ENCODE measurements at regions not wholly inside any gene's neighbourhood (a gene's known extent, or its start where the extent isn't known, plus 50 kb on each side); places are given as distances from the start of the nearest gene placed in this dataset.
"Not testable (repeated sequence)": the region's sequence is repeated elsewhere in the genome, so short reads cannot be mapped to it uniquely, and the experiment has no call there.

DNA sequence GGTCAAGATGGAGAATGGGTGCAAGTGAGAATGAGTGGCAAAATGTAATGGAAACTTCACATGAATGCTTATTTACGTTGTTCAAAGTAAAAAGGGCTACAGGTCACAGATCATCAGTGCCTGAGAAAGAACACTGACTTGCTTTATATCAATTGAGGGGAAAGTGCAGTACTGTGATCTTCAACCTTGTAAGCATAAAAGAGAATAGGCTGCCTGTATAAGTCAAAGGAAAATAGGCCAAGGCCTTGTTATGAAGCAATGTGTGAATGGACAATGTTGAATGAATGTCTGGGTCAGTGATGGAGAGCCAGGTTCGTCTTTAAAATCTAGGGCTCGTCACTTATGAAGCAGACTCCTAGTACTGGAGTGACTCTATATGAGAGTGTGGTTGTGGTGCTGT, 158.6 kb upstream of the NT5E start:
- ChIA-PET CTCF (no interaction called here), POLR2A (ENCODE audit: low non-redundant PET) (no interaction called here)
- no peak for DNase-seq (ENCODE audit: low spot score)
- no peak overlapping the region for H3K27ac ChIP-seq
- TF ChIP-seq, protein P1, sequence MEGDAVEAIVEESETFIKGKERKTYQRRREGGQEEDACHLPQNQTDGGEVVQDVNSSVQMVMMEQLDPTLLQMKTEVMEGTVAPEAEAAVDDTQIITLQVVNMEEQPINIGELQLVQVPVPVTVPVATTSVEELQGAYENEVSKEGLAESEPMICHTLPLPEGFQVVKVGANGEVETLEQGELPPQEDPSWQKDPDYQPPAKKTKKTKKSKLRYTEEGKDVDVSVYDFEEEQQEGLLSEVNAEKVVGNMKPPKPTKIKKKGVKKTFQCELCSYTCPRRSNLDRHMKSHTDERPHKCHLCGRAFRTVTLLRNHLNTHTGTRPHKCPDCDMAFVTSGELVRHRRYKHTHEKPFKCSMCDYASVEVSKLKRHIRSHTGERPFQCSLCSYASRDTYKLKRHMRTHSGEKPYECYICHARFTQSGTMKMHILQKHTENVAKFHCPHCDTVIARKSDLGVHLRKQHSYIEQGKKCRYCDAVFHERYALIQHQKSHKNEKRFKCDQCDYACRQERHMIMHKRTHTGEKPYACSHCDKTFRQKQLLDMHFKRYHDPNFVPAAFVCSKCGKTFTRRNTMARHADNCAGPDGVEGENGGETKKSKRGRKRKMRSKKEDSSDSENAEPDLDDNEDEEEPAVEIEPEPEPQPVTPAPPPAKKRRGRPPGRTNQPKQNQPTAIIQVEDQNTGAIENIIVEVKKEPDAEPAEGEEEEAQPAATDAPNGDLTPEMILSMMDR (conservative IDR thresholded peaks at IDR 0.05; ENCODE audit: low read depth), result no peak

DNA sequence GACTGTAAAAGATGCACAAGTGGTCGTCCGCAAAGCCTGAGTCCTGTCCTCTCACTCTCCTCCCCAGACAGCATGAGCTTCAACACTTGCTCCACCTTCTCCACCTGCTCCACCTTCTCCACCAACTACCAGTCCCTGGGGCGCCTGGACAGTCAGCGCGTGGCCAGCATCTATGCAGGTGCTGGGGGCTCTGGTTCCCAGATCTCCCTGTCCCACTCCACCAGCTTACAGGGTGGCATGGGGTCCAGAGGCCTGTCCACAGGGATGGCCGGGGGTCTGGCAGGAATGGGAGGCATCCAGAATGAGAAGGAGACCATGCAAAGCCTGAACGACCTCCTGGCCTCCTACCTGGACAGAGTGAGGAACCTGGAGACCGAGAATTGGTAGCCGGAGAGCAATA, 162.2 kb upstream of the NT5E start:
- ChIA-PET POLR2A (ENCODE audit: low non-redundant PET) (no interaction called here), CTCF (interaction anchor here (0.7 kb wide), 1 partner anchor 274 kb away, joined by 3 read pairs; no protein-coding TSS in a partner anchor)
- no peak overlapping the region for H3K27ac ChIP-seq
- DNase-seq (ENCODE audit: low spot score), result no peak
- TF ChIP-seq, protein P1 (conservative IDR thresholded peaks at IDR 0.05; ENCODE audit: low read depth), result no peak

DNA sequence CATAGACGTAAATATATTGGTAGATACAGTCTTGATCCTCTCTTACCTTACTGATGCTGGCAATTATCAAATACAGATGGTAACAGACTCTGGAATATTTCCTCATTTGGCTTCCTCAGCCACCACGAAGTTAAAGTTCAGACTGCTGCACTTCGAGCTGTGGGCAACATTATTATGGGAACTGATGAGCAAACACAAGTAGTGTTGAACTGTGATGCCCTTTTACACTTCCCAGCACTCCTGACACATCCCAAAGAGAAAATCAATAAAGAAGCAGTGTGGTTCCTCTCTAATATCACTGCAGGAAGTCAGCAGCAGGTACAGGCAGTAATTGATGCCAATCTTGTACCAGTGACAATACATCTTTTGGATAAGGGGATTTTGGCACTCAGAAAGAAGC, 162.7 kb upstream of the NT5E start:
- TF ChIP-seq, protein P1 (conservative IDR thresholded peaks at IDR 0.05; ENCODE audit: low read depth), result no peak
- CTCF ChIA-PET, result interaction anchor here (0.7 kb wide), 1 partner anchor 274 kb away, joined by 3 read pairs; no protein-coding TSS in a partner anchor

DNA sequence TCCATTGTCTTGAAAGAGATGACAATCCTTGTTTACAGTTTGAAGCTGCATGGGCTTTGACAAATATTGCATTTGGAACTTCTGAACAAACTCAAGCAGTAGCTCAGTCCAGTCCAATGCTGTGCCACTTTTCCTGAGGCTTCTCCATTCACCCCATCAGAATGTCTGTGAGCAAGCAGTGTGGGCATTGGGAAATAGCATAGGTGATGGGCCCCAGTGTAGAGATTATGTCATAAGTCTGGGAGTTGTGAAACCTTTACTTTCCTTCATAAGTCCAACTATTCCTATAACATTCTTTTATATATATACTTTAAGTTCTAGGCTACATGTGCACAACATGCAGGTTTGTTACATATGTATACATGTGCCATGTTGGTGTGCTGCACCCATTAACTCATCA, 163.4 kb upstream of the NT5E start:
- H3K27ac ChIP-seq; POLR2A ChIA-PET (ENCODE audit: low non-redundant PET); CTCF ChIA-PET; DNase-seq (ENCODE audit: low spot score): not testable (repeated sequence)

More for the DNA sequence above, 162.7 kb upstream of the NT5E start:
- no peak overlapping the region for H3K27ac ChIP-seq
- POLR2A ChIA-PET (ENCODE audit: low non-redundant PET), result no interaction called here
- DNase-seq (ENCODE audit: low spot score), result no peak

DNA sequence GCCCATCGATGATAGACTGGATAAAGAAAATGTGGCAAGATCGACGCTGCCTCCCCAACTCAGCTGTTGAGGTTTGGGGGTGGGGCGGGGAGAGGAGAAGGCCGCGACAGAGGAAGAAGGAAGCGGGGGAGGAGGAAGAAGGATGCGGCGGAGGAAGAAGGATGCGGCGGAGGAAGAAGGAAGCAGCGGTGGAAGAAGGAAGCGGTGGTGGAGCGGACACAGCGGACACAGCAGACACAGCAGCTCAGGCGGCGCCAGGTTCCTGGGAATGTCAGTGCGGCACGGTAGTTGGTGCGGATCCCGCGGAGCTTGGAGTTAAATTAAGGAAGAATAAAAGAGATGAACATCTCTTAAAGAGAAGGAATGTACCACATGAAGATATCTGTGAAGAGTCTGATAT, 163.9 kb upstream of the NT5E start:
- no peak overlapping the region for H3K27ac ChIP-seq
- no peak for DNase-seq (ENCODE audit: low spot score)
- ChIA-PET POLR2A (ENCODE audit: low non-redundant PET) (no interaction called here), CTCF (no interaction called here)
- TF ChIP-seq, protein P1 (conservative IDR thresholded peaks at IDR 0.05; ENCODE audit: low read depth), result no peak

DNA sequence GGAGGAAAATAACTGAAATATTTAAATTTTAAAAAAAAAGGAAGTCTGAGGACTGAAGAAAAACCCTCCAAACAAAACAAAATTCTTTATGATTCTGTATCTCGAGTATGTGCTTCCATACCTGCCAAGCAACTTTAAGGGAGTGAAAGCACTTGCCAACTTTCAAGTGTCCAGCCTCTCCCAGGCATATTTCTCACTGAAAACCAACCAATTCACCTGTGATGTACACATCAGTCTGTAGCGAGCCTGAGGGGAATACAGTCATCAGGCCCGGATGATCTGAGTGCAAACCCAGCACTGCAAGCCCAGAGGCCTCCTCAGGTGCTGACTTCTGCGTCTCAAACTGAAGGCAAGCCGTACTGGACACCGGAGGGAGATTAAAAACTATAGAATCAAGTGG, 164.8 kb upstream of the NT5E start:
- CTCF ChIA-PET, result no interaction called here
- POLR2A ChIA-PET (ENCODE audit: low non-redundant PET), result no interaction called here
- TF ChIP-seq, protein P1 (conservative IDR thresholded peaks at IDR 0.05; ENCODE audit: low read depth), result no peak
- no peak overlapping the region for H3K27ac ChIP-seq
- no peak for DNase-seq (ENCODE audit: low spot score)

DNA sequence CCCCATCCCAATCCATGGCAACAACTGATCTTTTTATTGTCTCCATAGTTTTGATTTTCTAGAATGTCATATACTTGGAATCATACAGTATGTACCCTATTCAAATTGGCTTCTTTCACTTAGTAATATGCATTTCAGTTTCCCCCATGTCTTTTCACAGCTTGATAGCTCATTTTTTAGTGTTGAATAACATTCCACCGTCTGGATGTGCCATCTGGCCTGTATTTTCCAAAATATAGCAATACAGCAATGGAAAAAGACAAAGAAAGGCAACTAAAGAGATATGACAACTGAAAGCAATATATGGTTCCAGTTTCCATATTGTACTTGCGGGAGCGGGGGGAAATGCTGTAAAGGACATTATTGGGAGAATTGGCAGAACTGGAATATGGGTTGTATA, 166.4 kb upstream of the NT5E start:
- H3K27ac ChIP-seq, result no peak overlapping the region
- POLR2A ChIA-PET (ENCODE audit: low non-redundant PET), result no interaction called here
- TF ChIP-seq, protein P1 (conservative IDR thresholded peaks at IDR 0.05; ENCODE audit: low read depth), result no peak
- CTCF ChIA-PET, result interaction anchor here (0.5 kb wide), 1 partner anchor 287 kb away, joined by 7 read pairs; no protein-coding TSS in a partner anchor
- no peak for DNase-seq (ENCODE audit: low spot score)

Measured in RWPE1 (cell line).